ENCODE measurements at regions not wholly inside any gene's neighbourhood (a gene's known extent, or its start where the extent isn't known, plus 50 kb on each side); places are given as distances from the start of the nearest gene placed in this dataset.

- no peak for TF ChIP-seq MXI1 (IDR thresholded peaks at IDR 0.05; ENCODE audit: low read depth, low read length)
- TF ChIP-seq CTCF (IDR thresholded peaks at IDR 0.05 in 2 of 3, conservative IDR thresholded peaks at IDR 0.05 in 1 of 3; ENCODE audit: insufficient read depth in 2 of 3, low read depth in 1 of 3, low read length in 3 of 3): no peak
- no peak for TF ChIP-seq ZNF253 (CRISPR knock-in tag; conservative IDR thresholded peaks at IDR 0.05)
- no peak for TF ChIP-seq NCOA1 (IDR thresholded peaks at IDR 0.05; ENCODE audit: low read depth)
- no peak for TF ChIP-seq ZNF347 (CRISPR knock-in tag; IDR thresholded peaks at IDR 0.05; ENCODE audit: low read depth)
- TF ChIP-seq PTRF (tag; IDR thresholded peaks at IDR 0.05): no peak
- no peak for TF ChIP-seq EZH2 (IDR thresholded peaks at IDR 0.05; ENCODE audit: borderline replicate concordance, low read depth, low read length)
Observed at GRCh38 chr1:96545935-96546656, 175.5 kb upstream of the PTBP2 start.
